ENCODE measurements at regions not wholly inside any gene's neighbourhood (a gene's known extent, or its start where the extent isn't known, plus 50 kb on each side); places are given as distances from the start of the nearest gene placed in this dataset.

DNA sequence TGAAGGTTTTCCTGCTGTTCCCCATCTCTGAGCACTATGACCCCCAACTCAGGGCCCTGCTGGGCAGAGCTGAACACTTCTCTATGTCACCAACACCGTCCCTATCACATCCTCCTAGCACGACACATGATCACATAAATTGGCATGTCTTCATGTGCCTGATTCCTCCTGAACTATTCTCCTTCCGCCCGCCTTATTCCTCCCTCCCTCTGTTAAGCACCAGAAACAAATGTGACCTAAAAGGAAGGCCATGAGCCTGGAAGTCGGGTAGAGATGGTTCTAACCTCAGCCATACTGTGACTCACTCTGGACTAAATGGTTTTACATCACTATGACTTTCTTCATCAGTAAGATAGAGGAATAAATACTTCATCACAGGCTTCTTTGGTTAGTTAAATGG is 80.8 kb upstream of the DYNLRB2 start:
- H2BK120ac ChIP-seq (ENCODE audit: low read depth, low read length, poor library complexity, severe bottlenecking) = no peak overlapping the region
- no peak overlapping the region for H2BK20ac ChIP-seq (ENCODE audit: low read depth, low read length, poor library complexity, severe bottlenecking)
- no peak overlapping the region for H3K4me2 ChIP-seq (ENCODE audit: insufficient read depth, insufficient read length, low read length)
- H3K23me2 ChIP-seq (ENCODE audit: insufficient read length, low read depth, low read length, poor library complexity, severe bottlenecking) = no peaks in the 10 kb centered on the region
- no peak overlapping the region for H3K56ac ChIP-seq (ENCODE audit: insufficient read length, low read depth, low read length)
- H4K8ac ChIP-seq (replicated peaks; ENCODE audit: insufficient read length, low read depth, low read length) = no peak overlapping the region
- no peak overlapping the region for H4K5ac ChIP-seq (ENCODE audit: insufficient read length, low read depth, low read length)
- H3T11ph ChIP-seq (ENCODE audit: low read length) = no peak overlapping the region
- H3K23ac ChIP-seq (ENCODE audit: insufficient read length, low read depth, low read length) = no peak overlapping the region
- no peak overlapping the region; a peak in 1 of 5 replicates for H3K4me3 Mint-ChIP-seq
- no peak overlapping the region for H3K18ac ChIP-seq (ENCODE audit: insufficient read length, low read depth, low read length)
- no peaks in the 10 kb centered on the region for H3K27me3 ChIP-seq (ENCODE audit: insufficient read depth, low read length)
- no CpG with 5 or more reads among the region's 5 CpGs for WGBS (ENCODE audit: extremely low coverage, insufficient read length, low lambda C conversion rate)
- no peak overlapping the region for H2AK5ac ChIP-seq (ENCODE audit: insufficient read length, low read length)
- no peaks in the 10 kb centered on the region for H3K4me1 ChIP-seq (ENCODE audit: insufficient read depth, low read length)
- H3K79me1 ChIP-seq (ENCODE audit: insufficient read depth, low read depth, low read length, poor library complexity, severe bottlenecking) = no peaks in the 10 kb centered on the region
- H2BK5ac ChIP-seq (ENCODE audit: insufficient read length, low read length) = no peak overlapping the region
- H3K9ac ChIP-seq (ENCODE audit: extremely low read depth, insufficient read length, low read length) = no peak overlapping the region
- H2BK12ac ChIP-seq (ENCODE audit: insufficient read length, low read depth, low read length) = no peak overlapping the region
- no peaks in the 10 kb centered on the region for H4K20me1 ChIP-seq (ENCODE audit: control insufficient read depth, insufficient read depth, insufficient read length)
- no peaks in the 10 kb centered on the region for H3K36me3 Mint-ChIP-seq (ENCODE audit: insufficient read depth in 1 of 3, low read depth in 3 of 3)
- H3K27me3 Mint-ChIP-seq (ENCODE audit: low read depth) = peaks cover 15% of the 10 kb centered on the region; the same call in 1 of the 2 replicates
- H3K27ac ChIP-seq (ENCODE audit: insufficient read length, low read depth, low read length) = no peak overlapping the region
- H2AFZ ChIP-seq (ENCODE audit: low read length) = no peak overlapping the region
- no peaks in the 10 kb centered on the region; a peak in 1 of 5 replicates for H3K9me3 Mint-ChIP-seq
- 0 out of 7 replicates have a peak overlapping the region, but pooled peaks of 1 of the 3 experiments have one; percentile 8 for H3K27ac Mint-ChIP-seq
- TF ChIP-seq, protein P1, sequence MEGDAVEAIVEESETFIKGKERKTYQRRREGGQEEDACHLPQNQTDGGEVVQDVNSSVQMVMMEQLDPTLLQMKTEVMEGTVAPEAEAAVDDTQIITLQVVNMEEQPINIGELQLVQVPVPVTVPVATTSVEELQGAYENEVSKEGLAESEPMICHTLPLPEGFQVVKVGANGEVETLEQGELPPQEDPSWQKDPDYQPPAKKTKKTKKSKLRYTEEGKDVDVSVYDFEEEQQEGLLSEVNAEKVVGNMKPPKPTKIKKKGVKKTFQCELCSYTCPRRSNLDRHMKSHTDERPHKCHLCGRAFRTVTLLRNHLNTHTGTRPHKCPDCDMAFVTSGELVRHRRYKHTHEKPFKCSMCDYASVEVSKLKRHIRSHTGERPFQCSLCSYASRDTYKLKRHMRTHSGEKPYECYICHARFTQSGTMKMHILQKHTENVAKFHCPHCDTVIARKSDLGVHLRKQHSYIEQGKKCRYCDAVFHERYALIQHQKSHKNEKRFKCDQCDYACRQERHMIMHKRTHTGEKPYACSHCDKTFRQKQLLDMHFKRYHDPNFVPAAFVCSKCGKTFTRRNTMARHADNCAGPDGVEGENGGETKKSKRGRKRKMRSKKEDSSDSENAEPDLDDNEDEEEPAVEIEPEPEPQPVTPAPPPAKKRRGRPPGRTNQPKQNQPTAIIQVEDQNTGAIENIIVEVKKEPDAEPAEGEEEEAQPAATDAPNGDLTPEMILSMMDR (conservative IDR thresholded peaks at IDR 0.05) = no peak
- no peak overlapping the region for H3K4ac ChIP-seq (ENCODE audit: low read depth, low read length)
- no peak overlapping the region for H4K91ac ChIP-seq (ENCODE audit: insufficient read length, low read depth, low read length)
- H2BK15ac ChIP-seq (ENCODE audit: low read depth, low read length) = no peak overlapping the region
- no peak overlapping the region for H3K14ac ChIP-seq (ENCODE audit: insufficient read depth, low read length)
- H3K4me1 Mint-ChIP-seq = peaks cover 11% of the 10 kb centered on the region in 2 experiments
- no peaks in the 10 kb centered on the region for H3K9me3 ChIP-seq (ENCODE audit: control insufficient read depth, low read depth, low read length)
- no peak for DNase-seq
- H3K79me2 ChIP-seq (ENCODE audit: insufficient read depth, low read length) = no peaks in the 10 kb centered on the region

Data from H9 (cell line).